SKM-1 treated with dmso at 0.1 percent for 144 hours (cell line): ENCODE measurements at regions not wholly inside any gene's neighbourhood (a gene's known extent, or its start where the extent isn't known, plus 50 kb on each side); places are given as distances from the start of the nearest gene placed in this dataset.

Experiments used
- DNase-seq: peaks from one replicate; lab custom pipeline; 2025; ENCODE audit not compliant: unreplicated experiment; lab: John Stamatoyannopoulos, UW

GRCh38 chr2:177340158-177340557, 52.4 kb upstream of the AGPS start:
- DNase-seq = no peak

- no peak for DNase-seq
Observed at GRCh38 chr2:177342736-177343135, 49.8 kb upstream of the AGPS start.
